Pancreas (tissue), 10 donors: ENCODE measurements at regions not wholly inside any gene's neighbourhood (a gene's known extent, or its start where the extent isn't known, plus 50 kb on each side); places are given as distances from the start of the nearest gene placed in this dataset.
A peak's percentile ranks its signal among the peaks of the same experiment; 100 is the strongest.

Experiments used
- ATAC-seq, 4 donors: fragments of 200-7000 bp; cut with Tn5 transposase; one replicate each; pipeline versions ENCODE4 v1.8.0 to v1.9.1; 2020; ENCODE audit warnings: mild to moderate bottlenecking in 4 of 4, moderate library complexity in 4 of 4
- DNase-seq, 6 donors: peaks; one replicate each; pipeline ENCODE4 v3.0.0-alpha.2; 2020
- FAIRE-seq: peaks from 2 replicates; lab custom pipeline; 2012; peaks lifted over from hg19 to GRCh38; lab: Jason Lieb, UNC
- H3K27ac ChIP-seq, 4 donors: fragments of 200-600 bp; sonication (generic); 1 replicate in 3 of 4; 2 replicates in 1 of 4; pipeline versions ENCODE4 v1.5.0 to v1.8.0; 2020
- H3K27me3 ChIP-seq, 4 donors: fragments of 200-600 bp; one replicate each; pipeline ENCODE4 v1.8.0; 2021
- H3K36me3 ChIP-seq, 3 donors: fragments of 200-600 bp; sonication (generic) in 1 of 3; one replicate each; pipeline versions ENCODE4 v1.5.0 to v1.8.0; 2020 to 2021
- H3K4me1 ChIP-seq, 3 donors: fragments of 200-600 bp; one replicate each; pipeline ENCODE4 v1.8.0; 2021
- H3K4me3 ChIP-seq, 4 donors: fragments of 200-600 bp; sonication (generic) in 2 of 4; one replicate each; pipeline versions ENCODE4 v1.5.0 to v1.8.0; 2020 to 2021
- H3K9me3 ChIP-seq, 4 donors: fragments of 200-600 bp; one replicate each; pipeline ENCODE4 v1.8.0; 2021
- CTCF ChIP-seq, 4 donors: fragments of 200-600 bp; sonication (generic) in 3 of 4; IDR thresholded peaks; one replicate each; pipeline versions ENCODE4 v1.5.0 to v1.8.0; 2021; ENCODE audit warnings: antibody characterized with exemption in 4 of 4
- WGBS, 2 donors: extraction: QIAGEN DNeasy Blood & Tissue Kit; methylation state at CpG; one replicate each; pipeline ENCODE4 v1.1.7; 2013; 5-methylcytosine and 5-hydroxymethylcytosine counted together
- intact Hi-C, 3 donors: fragments of 100-400 bp; cut with DNase I; formaldehyde crosslinking; loops; one replicate each; pipeline versions ENCODE4 v1.11.1 to v1.14.2; 2022
- donor health status: healthy with polysubstance abuse.
- donor health status: DM: no; HTN: no; CAD: no; lungs with moderate emphysema.
- donor health status: DM: no; HTN: no; CAD: no.
- donor health status: control.
- donor health status: control.
- donor health status: Bipolar disorder and iron deficiency.
- donor health status: DM: yes; HTN: yes; CAD: no.
- donor health status: DM: no; HTN: no; CAD: no.
- donor health status: DM: no; HTN: no; CAD: no.
- donor health status: DM: yes; HTN: yes; CAD: no.

GRCh38 chr9:73023025-73023541, 70.2 kb upstream of the ALDH1A1 start:
- FAIRE-seq = peak; percentile 26

GRCh38 chr9:73022353-73022752, 69.5 kb upstream of the ALDH1A1 start:
- TF ChIP-seq CTCF (IDR thresholded peaks at IDR 0.05) = no peak
- DNase-seq (no peak), FAIRE-seq (peak; percentile 41), ATAC-seq (peak in 2 of 4 donors; percentile 21 to 30)
- Histone ChIP-seq H3K36me3 (no peaks in the 10 kb centered on the region), H3K27ac (no peak overlapping the region), H3K27me3 (no peaks in the 10 kb centered on the region), H3K9me3 (no peaks in the 10 kb centered on the region), H3K4me3 (no peak overlapping the region), H3K4me1 (peaks cover 4 to 6% (median 4%) of the 10 kb centered on the region in 3 donors)
- 41 to 49% methylated on average over 2 of the region's 2 CpGs for WGBS, 2 donors
- intact Hi-C loops = loop anchor here in 1 of 3 donors (10.0 kb wide), 1 partner anchor 168 kb away; no protein-coding TSS in a partner anchor

More at GRCh38 chr9:73023025-73023541, 70.2 kb upstream of the ALDH1A1 start:
- intact Hi-C loops = loop anchor here in 1 of 3 donors (10.0 kb wide), 1 partner anchor 168 kb away; no protein-coding TSS in a partner anchor
- WGBS, 2 donors = 5% methylated on average over 7 of the region's 7 CpGs
- no peaks in the 10 kb centered on the region for H3K9me3 ChIP-seq
- peak in 5 of 6 donors; percentile 18 to 68 (median 47) for DNase-seq
- H3K36me3 ChIP-seq = no peaks in the 10 kb centered on the region
- peak; percentile 85 to 94 (median 92) for ATAC-seq
- H3K4me3 ChIP-seq = no peak overlapping the region
- peak; percentile 50 to 73 (median 66) for TF ChIP-seq CTCF (IDR thresholded peaks at IDR 0.05)
- no peaks in the 10 kb centered on the region for H3K27me3 ChIP-seq
- H3K4me1 ChIP-seq = peaks cover 4 to 6% (median 4%) of the 10 kb centered on the region in 3 donors
- no peak overlapping the region for H3K27ac ChIP-seq

GRCh38 chr9:73020877-73021276, 68.0 kb upstream of the ALDH1A1 start:
- H3K27me3 ChIP-seq = no peaks in the 10 kb centered on the region
- peaks cover 4 to 6% (median 4%) of the 10 kb centered on the region in 3 donors for H3K4me1 ChIP-seq
- DNase-seq (no peak), ATAC-seq (peak in 3 of 4 donors; percentile 43 to 70 (median 58)), FAIRE-seq (no peak)
- no peak overlapping the region for H3K27ac ChIP-seq
- H3K9me3 ChIP-seq = no peaks in the 10 kb centered on the region
- no peaks in the 10 kb centered on the region for H3K36me3 ChIP-seq
- intact Hi-C loops = loop anchor here in 1 of 3 donors (10.0 kb wide), 1 partner anchor 166 kb away; no protein-coding TSS in a partner anchor
- no peak overlapping the region for H3K4me3 ChIP-seq
- WGBS, 2 donors = 37 to 51% methylated on average over 3 of the region's 3 CpGs
- TF ChIP-seq CTCF (IDR thresholded peaks at IDR 0.05) = no peak

- DNase-seq = no peak
- intact Hi-C loops = no loop called here
- Histone ChIP-seq H3K4me1 (peaks cover 0 to 10% (median 8%) of the 10 kb centered on the region in 3 donors), H3K9me3 (no peaks in the 10 kb centered on the region), H3K36me3 (no peaks in the 10 kb centered on the region), H3K27ac (no peak overlapping the region), H3K27me3 (no peaks in the 10 kb centered on the region), H3K4me3 (no peak overlapping the region)
- peak in 2 of 4 donors; percentile 58 to 70 for ATAC-seq
- TF ChIP-seq CTCF (IDR thresholded peaks at IDR 0.05) = no peak
- no peak for FAIRE-seq
Measured at GRCh38 chr9:73014011-73014410, 61.2 kb upstream of the ALDH1A1 start.

GRCh38 chr9:73011956-73012355, 59.1 kb upstream of the ALDH1A1 start:
- H3K4me3 ChIP-seq = no peak overlapping the region
- TF ChIP-seq CTCF (IDR thresholded peaks at IDR 0.05) = no peak
- WGBS, 2 donors = 94 to 99% methylated on average over 2 of the region's 2 CpGs
- intact Hi-C loops = no loop called here
- H3K4me1 ChIP-seq = peaks cover 0 to 10% (median 8%) of the 10 kb centered on the region in 3 donors
- ATAC-seq (no peak), FAIRE-seq (no peak), DNase-seq (no peak)
- H3K36me3 ChIP-seq = no peaks in the 10 kb centered on the region
- no peaks in the 10 kb centered on the region for H3K9me3 ChIP-seq
- H3K27ac ChIP-seq = no peak overlapping the region
- H3K27me3 ChIP-seq = no peaks in the 10 kb centered on the region
